HepG2 (cell line): ENCODE measurements at regions not wholly inside any gene's neighbourhood (a gene's known extent, or its start where the extent isn't known, plus 50 kb on each side); places are given as distances from the start of the nearest gene placed in this dataset.

ENCODE experiments used
- CBX1 ChIP-seq: IDR thresholded peaks from one replicate; pipeline ENCODE4 v1.6.1; 2016; ENCODE audit warnings: antibody characterized with exemption, low read depth
- CHD4 ChIP-seq: fragments of 200-600 bp; sonication (generic); IDR thresholded peaks from 2 replicates; pipeline ENCODE4 v1.7.0; 2017; ENCODE audit warnings: mild to moderate bottlenecking, low read length, borderline replicate concordance
- NFE2L1 ChIP-seq: sonication (generic); formaldehyde crosslinking; IDR thresholded peaks from 2 replicates; pipeline ENCODE4 v1.4.0; 2020; ENCODE audit warnings: missing genetic modification reagents, mild to moderate bottlenecking, borderline replicate concordance
- POLR2A ChIP-seq, 2 experiments: IDR thresholded peaks; 2 replicates each; pipeline ENCODE4 v1.6.1; 2011; ENCODE audit warnings: low read depth in 2 of 2, low read length in 2 of 2, mild to moderate bottlenecking in 1 of 2, moderate library complexity in 1 of 2; ENCODE audit not compliant: insufficient read depth in 1 of 2
- ZNF432 ChIP-seq: sonication (generic); formaldehyde crosslinking; IDR thresholded peaks from 2 replicates; pipeline ENCODE4 v1.5.0; 2020; ENCODE audit warnings: missing genetic modification reagents, mild to moderate bottlenecking, borderline replicate concordance
- ZNF589 ChIP-seq: sonication (generic); formaldehyde crosslinking; conservative IDR thresholded peaks from 2 replicates; pipeline ENCODE4 v1.8.0; 2022; ENCODE audit warnings: mild to moderate bottlenecking, moderate library complexity, missing genetic modification reagents
- TF ChIP-seq, protein P1 (sequence below): IDR thresholded peaks from 2 replicates; pipeline ENCODE4 v1.6.1; 2018; ENCODE audit warnings: missing genetic modification reagents, mild to moderate bottlenecking, missing compliant biosample characterization
- TF ChIP-seq, protein P2 (sequence below): sonication (generic); formaldehyde crosslinking; IDR thresholded peaks from 2 replicates; pipeline ENCODE4 v1.5.0; 2020; ENCODE audit warnings: mild to moderate bottlenecking, missing genetic modification reagents, moderate library complexity
- TF ChIP-seq, protein P3 (sequence below), 2 experiments: sonication (generic) in 1 of 2; formaldehyde crosslinking in 1 of 2; IDR thresholded peaks; 2 replicates each; pipeline versions ENCODE4 v1.5.1 to v1.6.1; 2011 to 2020; ENCODE audit warnings: borderline replicate concordance in 1 of 2, low read depth in 1 of 2, low read length in 1 of 2, mild to moderate bottlenecking in 1 of 2, missing genetic modification reagents in 1 of 2, moderate library complexity in 1 of 2
- TF ChIP-seq, protein P4 (sequence below): IDR thresholded peaks from 2 replicates; pipeline ENCODE4 v1.6.1; 2012; ENCODE audit warnings: low read length, improper control_type of control experiment

DNA sequence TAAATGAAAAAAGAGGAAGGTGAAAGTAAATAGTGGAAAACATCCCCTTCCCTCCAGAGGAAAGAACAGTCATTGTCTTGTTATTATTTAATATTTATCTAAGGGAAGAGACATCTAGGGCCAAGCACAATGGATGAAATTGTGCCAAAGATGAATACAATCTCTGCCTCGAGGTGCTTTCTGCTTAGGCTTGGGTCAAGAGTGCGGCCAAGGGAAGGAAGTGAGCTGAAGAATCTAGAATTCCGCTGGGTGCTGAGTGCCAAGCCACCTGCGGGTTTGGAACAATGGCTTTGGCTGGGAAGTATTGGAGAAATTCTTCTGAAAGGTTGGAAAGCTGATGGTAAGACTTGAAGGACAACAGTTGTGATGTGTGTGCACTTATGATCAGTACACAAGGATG, 531.3 kb upstream of the FZD8 start:
- TF ChIP-seq, protein P1, sequence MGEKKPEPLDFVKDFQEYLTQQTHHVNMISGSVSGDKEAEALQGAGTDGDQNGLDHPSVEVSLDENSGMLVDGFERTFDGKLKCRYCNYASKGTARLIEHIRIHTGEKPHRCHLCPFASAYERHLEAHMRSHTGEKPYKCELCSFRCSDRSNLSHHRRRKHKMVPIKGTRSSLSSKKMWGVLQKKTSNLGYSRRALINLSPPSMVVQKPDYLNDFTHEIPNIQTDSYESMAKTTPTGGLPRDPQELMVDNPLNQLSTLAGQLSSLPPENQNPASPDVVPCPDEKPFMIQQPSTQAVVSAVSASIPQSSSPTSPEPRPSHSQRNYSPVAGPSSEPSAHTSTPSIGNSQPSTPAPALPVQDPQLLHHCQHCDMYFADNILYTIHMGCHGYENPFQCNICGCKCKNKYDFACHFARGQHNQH (CRISPR knock-in tag), result no peak
- no peak for TF ChIP-seq CHD4
- TF ChIP-seq NFE2L1, result no peak
- TF ChIP-seq ZNF432 (CRISPR knock-in tag), result no peak
- TF ChIP-seq POLR2A (IDR thresholded peaks at IDR 0.05; ENCODE audit: insufficient read depth in 1 of 2, low read depth in 2 of 2, low read length in 2 of 2), result no peak
- TF ChIP-seq, protein P2, sequence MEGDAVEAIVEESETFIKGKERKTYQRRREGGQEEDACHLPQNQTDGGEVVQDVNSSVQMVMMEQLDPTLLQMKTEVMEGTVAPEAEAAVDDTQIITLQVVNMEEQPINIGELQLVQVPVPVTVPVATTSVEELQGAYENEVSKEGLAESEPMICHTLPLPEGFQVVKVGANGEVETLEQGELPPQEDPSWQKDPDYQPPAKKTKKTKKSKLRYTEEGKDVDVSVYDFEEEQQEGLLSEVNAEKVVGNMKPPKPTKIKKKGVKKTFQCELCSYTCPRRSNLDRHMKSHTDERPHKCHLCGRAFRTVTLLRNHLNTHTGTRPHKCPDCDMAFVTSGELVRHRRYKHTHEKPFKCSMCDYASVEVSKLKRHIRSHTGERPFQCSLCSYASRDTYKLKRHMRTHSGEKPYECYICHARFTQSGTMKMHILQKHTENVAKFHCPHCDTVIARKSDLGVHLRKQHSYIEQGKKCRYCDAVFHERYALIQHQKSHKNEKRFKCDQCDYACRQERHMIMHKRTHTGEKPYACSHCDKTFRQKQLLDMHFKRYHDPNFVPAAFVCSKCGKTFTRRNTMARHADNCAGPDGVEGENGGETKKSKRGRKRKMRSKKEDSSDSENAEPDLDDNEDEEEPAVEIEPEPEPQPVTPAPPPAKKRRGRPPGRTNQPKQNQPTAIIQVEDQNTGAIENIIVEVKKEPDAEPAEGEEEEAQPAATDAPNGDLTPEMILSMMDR (CRISPR knock-in tag), result no peak
- no peak for TF ChIP-seq CBX1
- TF ChIP-seq, protein P3, sequence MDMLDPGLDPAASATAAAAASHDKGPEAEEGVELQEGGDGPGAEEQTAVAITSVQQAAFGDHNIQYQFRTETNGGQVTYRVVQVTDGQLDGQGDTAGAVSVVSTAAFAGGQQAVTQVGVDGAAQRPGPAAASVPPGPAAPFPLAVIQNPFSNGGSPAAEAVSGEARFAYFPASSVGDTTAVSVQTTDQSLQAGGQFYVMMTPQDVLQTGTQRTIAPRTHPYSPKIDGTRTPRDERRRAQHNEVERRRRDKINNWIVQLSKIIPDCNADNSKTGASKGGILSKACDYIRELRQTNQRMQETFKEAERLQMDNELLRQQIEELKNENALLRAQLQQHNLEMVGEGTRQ (IDR thresholded peaks at IDR 0.05; ENCODE audit: low read depth, low read length), result no peak
- TF ChIP-seq, protein P3 (CRISPR knock-in tag; IDR thresholded peaks at IDR 0.05; ENCODE audit: borderline replicate concordance), result no peak
- TF ChIP-seq, protein P4, sequence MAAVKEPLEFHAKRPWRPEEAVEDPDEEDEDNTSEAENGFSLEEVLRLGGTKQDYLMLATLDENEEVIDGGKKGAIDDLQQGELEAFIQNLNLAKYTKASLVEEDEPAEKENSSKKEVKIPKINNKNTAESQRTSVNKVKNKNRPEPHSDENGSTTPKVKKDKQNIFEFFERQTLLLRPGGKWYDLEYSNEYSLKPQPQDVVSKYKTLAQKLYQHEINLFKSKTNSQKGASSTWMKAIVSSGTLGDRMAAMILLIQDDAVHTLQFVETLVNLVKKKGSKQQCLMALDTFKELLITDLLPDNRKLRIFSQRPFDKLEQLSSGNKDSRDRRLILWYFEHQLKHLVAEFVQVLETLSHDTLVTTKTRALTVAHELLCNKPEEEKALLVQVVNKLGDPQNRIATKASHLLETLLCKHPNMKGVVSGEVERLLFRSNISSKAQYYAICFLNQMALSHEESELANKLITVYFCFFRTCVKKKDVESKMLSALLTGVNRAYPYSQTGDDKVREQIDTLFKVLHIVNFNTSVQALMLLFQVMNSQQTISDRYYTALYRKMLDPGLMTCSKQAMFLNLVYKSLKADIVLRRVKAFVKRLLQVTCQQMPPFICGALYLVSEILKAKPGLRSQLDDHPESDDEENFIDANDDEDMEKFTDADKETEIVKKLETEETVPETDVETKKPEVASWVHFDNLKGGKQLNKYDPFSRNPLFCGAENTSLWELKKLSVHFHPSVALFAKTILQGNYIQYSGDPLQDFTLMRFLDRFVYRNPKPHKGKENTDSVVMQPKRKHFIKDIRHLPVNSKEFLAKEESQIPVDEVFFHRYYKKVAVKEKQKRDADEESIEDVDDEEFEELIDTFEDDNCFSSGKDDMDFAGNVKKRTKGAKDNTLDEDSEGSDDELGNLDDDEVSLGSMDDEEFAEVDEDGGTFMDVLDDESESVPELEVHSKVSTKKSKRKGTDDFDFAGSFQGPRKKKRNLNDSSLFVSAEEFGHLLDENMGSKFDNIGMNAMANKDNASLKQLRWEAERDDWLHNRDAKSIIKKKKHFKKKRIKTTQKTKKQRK, result no peak
- TF ChIP-seq ZNF589 (CRISPR knock-in tag), result no peak
